ENCODE measurements at regions not wholly inside any gene's neighbourhood (a gene's known extent, or its start where the extent isn't known, plus 50 kb on each side); places are given as distances from the start of the nearest gene placed in this dataset.

DNA sequence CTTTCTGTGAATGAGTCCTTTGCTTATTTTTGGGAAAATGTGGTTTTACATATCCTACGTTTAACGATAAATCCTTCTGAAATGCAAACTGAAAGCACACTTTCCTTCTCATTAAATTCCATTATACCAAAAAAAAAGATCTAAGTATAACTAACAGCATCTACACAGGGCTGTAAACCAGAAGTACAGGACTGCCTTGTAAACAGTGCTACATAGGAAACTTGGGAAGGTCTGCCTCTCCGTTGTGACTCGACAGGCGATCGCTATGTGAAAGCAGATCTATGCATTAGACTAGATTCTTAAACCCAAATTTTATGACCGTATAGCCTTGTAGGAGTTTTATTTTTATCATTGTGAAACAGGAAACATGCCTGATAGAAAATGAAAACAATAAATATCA is 690.5 kb downstream of the ARHGAP15 start:
- TF ChIP-seq CTCF (IDR thresholded peaks at IDR 0.05) (no peak), POLR2A (IDR thresholded peaks at IDR 0.05) (no peak), POLR2AphosphoS5 (IDR thresholded peaks at IDR 0.05) (no peak), EP300 (IDR thresholded peaks at IDR 0.05) (no peak)

Measured in upper lobe of left lung (tissue), 4 donors.